Activated CD4-positive, alpha-beta T cell treated with anti-CD3 and anti-CD28 coated beads, Interleukin-2, amount 50 U/mL, for 48 hours (primary cell): ENCODE measurements at regions not wholly inside any gene's neighbourhood (a gene's known extent, or its start where the extent isn't known, plus 50 kb on each side); places are given as distances from the start of the nearest gene placed in this dataset.

Experiments used
- DNase-seq, 2 experiments: peaks; one replicate each; pipeline ENCODE4 v3.0.0-alpha.2; 2020

DNA sequence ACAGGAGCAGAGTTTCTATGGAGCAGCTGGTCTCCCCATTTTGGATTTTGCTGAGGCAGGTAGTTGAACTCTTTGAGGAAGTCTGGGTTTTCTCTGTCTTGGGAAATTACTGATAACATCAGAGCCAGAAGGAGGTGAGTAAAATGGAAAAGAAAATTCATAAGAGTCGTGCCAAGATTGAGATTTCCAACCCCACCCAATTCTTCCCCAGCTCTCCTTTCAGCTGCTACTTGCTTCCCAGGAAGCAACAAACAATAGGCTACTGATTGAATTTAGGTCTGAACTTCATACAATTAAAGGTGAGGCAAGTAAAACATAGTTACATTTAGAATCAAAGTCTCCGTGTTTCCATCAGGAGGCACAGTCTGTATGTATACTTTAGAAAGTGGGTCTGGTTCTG, 54.6 kb upstream of the EOLA2 start:
- no peak for DNase-seq

DNA sequence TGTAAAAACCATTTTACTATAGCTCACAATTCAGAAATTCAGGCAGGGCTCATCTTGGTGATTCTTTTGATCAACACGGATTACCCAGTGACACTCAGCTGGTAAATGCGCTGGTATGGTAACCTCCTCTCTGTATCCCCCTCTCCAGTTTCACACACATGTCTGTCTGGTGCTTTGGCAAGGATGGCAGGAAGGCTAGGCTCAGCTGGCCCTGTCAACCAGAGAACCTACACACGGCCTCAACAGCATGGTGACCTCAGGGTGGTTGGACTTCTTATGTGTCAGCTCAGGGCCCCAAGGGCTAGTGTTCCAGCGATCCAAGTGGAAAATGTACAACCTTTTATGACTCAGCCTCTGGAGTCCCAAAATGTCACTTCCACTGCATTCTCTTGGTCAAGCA, 55.7 kb upstream of the EOLA2 start:
- DNase-seq: no peak

DNA sequence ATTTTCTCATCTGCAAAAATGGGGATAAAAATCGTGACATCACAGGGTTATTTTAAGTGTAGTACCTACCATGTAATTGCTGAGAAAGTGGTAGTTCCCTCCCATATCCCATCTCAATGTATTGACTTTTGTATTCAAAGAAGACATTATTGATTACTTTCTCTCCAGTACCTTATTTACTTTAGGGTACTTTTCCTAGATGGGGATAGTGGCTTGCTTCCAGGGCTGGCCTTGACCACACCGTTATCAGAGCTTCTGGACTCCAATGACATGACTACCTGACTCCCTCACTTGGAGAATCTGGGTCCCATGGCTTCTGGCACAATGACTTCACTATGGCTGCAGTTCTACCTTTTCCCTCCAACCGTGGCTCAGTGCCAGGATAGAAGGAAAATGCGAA, 58.2 kb upstream of the EOLA2 start:
- no peak for DNase-seq

DNA sequence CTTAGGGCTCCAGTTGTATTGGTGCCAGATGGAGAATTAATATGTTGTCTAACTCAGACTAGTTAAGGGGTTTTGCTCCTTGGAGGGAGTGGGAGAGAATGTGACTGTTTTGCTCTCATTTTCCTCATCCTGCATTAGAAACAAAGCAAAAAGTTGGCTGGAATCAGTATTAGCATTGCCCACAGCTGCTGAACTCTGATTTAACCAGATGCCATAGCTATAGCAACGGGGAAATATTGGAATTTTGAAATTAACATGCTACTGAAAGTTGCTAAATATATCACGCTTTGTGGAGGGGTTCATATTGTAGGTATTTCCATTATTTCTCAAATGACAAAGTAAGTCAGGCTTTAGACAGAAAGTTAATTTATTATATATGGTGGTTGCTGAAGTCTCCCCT, 66.7 kb upstream of the EOLA2 start:
- no peak for DNase-seq

DNA sequence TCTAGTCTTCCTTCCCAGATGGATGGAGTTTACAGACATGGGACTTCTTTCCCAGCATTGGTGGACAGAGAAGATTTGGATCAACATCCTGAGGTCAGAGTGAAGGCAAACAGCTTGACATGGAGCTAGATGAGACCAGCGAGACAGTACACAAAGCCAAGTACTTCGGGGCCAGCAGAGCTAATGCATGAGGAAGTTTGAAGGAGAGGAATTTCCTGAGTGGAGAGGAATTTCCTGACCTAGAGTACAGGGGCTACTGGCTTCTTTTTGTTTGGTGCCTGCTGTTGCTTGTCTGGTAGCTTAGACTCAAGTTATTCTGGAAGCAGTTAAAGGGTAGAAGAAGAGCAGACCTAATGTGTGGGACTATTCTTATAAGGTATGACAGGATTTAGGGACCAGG, 69.1 kb upstream of the EOLA2 start:
- no peak for DNase-seq

DNA sequence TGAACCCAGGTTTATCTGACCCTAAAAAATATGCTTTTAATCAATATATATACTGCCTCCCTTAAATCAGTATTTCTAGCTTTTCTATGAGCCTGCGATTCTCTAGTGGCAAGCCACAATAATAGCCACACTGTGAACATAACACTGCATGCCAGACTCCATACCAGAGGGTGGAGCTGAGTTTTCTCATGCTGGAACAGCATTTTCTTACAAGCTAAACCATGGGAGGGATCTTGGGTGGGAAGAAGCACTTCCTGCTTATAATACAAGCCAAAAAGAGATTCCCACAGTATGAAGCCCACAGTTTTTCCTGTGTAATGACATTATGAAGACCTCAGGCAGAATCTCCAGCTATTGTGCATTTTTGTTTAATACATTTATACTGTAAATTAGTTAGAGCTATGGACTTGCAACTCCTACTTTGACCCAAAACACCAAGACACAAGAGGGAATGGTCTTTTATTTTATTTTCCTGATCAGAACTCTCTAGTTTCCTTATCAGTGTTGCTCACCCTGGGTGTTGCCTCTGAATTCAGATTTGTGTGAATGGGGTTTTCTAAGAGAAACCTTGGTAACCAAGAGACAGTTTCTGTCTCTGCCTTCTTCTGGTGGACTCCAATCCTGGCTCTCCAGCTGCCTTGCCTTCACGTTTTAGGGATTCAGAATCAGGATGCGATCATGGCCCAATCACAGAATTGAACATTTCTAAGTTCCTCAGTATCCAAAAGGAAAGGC, 74.5 kb upstream of the EOLA2 start:
- no peak for DNase-seq

DNA sequence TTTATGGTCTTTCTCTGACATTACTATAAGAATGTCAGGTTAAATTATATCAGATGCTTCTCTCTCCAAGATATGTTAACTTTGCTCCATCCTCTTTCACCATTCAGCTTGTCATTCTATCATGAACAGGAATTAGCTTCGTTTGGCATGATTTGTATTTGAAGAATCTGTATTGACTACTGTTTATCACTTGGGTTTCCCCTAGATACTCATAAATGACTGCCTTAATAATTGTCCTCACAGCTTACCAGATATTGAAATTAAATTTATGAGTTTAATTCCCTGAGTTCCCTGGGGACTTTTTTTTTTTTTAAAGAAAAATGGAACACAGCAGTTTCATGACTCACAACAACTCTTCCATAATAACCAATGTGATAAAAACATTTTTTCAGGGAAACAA, 76.2 kb upstream of the EOLA2 start:
- DNase-seq: no peak

DNA sequence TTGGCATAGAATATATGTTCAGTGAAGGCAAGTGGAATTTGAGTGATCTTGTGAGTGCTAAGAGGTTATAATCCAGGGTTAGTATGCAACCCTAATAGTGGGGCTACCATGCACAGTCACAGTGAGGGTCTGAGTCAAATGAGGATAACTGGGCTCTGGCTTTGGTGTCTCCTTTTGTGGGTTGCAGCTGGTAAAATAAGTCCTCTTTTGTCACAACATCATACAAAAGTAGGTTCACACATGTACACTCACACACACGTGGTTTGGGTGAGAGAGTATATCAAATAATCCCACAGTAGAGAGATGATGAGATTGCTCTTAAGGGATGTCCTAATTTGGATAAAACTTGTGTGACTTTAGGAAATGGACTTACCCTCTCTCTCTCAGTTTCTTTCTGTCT, 79.6 kb upstream of the EOLA2 start:
- DNase-seq: no peak

DNA sequence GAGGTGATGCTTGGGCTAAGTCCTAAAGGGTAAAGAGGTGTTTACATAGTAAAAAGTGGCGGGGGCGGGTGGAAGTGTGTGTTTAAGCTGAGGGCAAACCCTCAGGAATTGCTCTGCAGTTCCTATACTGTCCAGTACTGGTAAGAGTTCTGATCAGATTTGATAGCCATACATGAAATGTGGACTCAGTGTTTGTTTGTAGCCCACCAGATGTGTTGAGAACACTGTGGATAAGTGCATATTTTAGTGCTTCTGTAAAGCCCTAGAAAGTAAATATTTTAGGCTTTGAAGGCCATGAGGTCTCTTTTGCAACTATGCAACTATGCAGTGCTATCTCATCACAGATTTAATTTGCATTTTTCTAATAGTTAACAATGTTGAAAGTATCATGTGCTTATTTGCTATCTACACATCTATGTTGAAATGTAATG, 80.7 kb upstream of the EOLA2 start:
- DNase-seq: no peak

DNA sequence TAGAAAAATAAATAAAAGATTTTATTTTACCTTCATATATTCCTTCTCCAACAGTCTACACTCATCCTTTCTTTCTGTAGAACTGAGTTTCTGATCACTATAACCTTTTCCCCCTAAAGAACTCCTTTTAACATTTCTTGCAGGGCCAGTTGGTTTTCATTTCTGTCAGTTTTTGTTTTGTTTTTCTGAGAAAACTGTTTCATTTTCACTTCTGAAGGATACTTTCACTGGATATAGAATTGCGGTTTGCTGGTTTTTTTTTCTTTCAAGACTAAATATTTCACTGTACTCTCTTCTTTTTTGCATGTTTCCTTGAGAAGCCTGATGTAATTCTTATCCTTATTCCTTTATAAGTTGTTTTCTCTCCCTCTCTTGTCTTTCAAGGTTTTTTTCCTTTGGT, 90.4 kb upstream of the EOLA2 start:
- no peak for DNase-seq

DNA sequence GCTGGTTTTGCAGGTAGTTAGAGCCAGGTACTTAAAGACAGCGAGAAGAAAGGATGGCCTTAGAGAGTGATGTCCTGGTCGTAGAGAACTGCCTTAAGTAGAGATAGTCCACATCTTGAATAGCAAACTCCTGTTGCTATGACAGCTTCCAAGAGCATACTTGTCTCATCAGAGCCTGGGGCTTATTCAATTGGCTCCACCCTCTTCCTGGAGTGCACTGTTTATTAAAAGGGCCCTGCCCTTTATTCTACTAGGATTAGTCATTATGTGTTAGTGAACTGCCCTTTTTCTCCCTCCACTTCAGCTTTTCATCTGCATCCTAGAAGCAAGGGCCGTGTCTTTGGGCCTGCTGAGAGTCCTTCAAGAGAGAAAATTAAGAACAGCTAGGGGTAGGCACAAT, 94.5 kb upstream of the EOLA2 start:
- DNase-seq: no peak

DNA sequence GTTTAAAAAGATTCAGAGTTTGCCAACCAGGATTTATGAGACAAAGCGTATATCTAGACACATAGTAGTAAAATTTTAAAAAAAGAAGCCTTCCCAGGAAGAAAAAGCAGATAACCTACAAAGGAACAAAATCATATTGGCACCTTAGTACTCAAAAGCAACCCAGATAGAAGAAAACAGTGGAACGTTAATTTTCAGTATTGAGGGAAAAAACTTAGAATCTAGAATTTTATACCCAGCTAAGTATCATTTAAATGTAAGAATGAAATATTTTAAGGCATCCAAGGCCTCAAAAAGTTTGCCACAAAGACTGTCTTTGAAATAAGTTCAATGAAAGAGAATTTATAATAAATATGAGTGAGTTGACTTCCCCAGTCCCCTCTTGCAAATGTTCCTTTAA, 96.5 kb upstream of the EOLA2 start:
- no peak for DNase-seq

DNA sequence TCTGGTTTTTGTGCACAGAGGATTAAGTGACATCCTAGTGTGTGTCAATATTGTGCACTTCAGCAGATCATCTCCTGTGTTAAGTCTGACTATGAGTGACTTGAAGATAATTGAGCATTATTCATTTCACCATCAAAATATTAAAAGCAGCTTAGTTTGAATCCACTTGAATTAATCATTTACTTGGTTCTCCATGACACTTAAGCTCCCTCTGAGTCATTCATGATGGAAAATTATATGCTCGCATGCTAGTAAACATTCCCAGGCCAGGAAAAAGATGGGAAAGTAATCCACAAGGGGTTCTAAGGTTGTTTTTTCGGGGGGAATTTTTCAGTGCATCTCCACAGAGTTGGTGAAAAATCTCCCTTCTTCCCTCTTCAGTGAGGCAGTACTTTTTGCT, 97.2 kb upstream of the EOLA2 start:
- DNase-seq: no peak

DNA sequence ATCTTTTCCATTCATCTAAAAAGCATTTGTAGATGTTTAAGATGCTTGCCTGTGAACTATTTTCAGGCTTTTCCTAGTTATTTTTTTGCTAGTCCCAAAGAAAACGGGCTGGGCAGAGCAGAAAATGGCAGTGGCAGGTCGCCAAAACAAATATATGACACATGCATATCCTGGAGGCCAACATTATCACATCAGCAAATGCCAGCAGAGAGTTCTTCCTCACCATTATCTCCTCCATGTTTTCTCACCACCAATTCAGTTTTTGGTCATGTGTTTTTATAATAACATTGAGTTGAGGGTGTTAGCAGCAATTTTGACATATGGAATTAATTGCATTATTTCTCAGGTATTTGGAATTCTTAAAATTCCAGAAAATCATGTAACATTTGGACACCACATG, 97.9 kb upstream of the EOLA2 start:
- no peak for DNase-seq

DNA sequence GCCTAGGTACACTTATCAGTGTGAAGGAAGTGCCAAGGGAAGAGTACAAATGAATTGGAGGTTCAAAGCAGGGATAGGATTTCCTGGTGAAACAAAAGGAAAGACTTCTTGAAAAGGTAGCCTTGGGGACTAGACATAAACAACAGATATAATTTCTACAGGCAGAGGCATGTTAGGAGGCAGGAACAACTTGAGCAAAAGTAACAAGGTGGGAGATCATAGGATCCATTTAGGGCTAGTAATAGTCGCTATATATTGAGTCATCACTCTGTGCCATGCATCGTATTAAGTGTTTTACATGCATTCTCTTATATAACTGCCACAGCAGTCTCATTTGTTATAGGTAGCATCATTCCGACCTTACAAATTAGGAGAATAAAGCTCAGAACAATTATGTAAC, 98.3 kb upstream of the EOLA2 start:
- no peak for DNase-seq

DNA sequence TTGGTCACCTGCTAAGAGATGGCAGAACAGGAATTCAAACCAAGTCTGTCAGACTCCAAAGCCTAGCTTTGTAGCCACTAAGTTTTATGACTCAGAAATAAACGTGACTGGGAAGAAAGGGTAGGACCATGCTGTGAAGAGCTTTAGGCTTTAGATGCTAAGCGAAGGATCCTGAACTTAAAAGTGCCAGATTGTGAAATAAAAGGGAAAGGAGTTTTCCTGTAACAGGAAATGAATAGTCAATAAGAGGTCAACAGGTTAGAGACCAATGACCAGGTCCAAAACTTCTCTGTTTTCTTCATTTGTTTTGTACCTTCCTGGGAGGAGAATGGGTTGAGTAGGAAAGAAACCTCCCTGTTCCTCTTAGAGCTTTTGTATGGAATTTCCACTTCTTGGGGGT, 98.8 kb upstream of the EOLA2 start:
- no peak for DNase-seq

DNA sequence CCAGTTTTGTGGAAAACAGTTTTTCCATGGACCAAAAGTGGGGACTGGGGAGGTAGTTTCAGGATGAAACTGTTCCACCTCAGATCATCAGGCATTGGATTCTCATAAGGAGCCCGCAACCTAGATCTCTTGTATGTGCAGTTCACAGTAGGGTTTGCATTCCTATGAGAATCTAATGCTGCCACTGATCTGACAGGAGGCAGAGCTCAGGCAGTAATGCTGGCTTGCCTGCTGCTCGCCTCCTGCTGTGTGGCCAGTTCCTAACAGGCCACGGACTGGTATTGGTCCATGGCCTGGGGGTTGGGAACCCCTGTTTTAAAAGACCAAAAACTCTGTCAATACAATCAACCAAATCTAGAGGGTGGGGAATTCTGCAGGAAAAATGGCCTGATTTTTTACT, 100.0 kb upstream of the EOLA2 start:
- no peak for DNase-seq

DNA sequence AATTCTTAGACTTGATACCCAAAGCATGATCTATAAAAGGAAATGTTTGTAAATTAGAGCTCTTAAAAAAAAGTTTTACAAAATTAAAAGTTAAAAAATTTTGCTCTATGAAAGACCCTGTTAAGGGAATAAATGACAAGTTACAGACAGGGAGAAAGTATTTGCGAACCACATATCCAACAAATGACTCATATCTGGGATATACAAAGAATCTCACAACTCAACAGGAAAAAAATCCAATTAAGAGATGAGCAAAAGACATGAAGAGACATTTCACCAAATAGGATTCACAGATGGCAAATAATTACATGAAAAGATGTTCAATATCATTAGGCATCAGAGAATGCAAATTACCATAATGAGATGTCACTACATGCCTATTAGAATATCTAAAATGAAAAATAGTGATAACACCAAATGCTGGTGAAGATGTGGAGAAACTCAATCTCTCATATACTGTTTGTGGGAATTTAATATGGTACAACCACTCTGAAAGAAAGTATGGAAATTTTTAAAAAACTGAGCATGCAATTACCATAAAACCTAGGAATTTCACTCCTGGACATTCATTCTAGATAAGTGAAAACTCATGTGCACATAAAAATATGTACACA, 100.8 kb upstream of the EOLA2 start:
- DNase-seq: no peak

DNA sequence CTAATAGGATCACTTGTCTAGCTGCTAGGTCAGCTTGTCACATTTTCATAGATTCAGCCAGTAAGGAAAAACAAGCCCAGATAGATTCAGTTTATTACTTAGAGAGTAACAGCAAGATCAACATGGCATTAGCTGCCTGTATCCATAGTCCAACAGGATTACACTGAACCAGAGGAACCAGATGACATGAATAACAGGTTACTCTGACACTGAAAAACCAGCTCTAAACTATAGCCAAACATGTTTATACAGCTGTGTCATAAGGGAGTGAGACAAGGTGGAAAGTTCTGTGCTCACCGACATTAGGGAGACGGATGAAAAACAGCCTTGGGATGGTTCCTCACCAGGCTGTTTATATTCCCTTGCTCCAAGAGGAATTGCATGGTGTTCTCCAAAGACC, 102.9 kb upstream of the EOLA2 start:
- DNase-seq: no peak

DNA sequence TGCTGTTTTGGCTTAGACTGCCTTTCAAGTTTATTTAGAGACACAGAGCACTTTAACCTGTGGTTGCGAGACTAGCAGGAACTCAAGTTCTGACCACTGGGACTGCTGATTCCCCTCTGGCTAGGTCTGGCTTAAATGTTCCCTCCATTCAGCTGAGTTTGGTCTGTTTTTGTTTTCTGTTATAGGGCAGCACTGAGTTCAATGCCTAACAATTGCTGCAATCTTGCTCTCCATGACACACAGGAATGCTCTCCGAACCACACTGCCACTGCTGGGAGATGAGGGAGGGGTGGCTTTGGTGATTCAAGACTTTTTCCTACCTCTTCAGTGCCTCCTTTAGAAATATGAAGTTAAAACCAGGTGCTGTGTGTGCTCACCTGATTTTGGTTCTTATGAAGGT, 106.3 kb upstream of the EOLA2 start:
- no peak for DNase-seq

DNA sequence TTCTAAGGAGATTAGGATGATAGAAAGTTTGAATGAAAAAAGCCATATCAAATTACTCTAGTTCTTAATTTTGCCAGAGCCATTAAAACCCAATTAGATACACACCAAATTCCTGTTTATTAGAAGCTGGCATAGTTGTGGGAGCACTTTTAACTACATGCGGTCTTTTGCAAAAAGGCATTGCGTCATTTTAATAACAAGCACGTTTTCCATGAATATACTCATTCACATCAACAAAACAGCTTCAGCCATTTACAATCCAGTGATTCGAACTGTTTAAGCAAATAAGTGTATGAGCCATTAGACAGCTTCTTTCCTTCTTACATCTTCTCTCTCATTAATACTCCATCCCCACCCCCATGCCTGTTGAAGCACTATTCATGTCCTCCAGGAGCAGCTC, 109.5 kb upstream of the EOLA2 start:
- DNase-seq: no peak

DNA sequence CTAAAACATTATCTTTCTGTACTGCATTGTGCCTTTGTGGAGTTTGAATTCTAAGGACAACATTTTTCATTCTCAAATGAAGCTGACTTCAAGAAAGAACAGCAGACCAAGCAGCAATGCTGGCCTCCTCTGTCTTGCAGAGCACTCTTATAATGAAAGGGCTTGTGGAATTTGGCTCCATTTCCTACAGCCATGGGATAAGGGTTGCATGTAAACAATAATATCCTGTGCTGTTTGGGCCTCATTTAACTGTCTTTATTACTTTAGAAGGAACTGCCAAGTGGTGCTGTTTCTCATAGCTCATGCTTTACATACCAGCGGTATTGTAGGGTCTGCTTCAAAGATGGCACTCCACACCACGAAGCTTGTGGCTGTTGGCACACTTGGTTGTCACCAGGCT, 111.4 kb upstream of the EOLA2 start:
- no peak for DNase-seq

DNA sequence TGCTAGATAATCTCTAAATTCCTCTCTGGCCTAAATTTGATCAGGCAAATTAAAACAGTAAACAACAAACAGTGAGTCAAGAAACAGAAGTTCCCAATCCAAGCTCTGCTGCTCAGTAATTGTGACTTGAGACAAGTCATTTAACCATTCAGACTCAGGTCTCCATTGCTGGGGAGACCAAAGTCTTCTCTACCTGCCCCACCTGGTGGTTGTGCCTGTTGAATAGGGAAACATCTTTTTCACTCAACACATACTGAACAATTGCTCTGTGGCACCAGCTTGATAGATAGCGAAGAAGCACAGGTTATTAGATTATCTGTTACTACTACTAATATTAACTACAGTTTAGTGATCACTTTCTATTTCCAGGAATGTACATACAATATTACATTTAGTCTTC, 112.1 kb upstream of the EOLA2 start:
- DNase-seq: no peak

DNA sequence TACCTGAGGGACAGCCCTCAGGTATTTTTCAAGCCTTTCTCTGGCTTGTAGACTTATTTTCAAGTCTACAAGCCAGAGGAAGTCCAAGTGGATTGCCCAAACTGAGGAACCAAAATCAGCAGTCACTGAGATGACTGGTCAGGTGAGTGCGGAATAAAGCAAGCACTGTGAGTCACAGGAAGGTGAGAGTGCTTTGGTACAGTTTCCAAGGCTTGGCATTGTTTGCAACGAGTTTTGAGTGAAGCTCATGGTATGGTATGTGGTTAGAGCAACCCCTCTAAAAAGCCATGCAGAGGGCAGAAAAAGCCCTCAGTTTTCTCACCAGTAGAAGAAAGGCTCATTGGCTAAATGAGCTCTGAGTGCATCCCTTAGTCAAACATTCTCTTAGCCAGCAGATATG, 112.8 kb upstream of the EOLA2 start:
- no peak for DNase-seq

DNA sequence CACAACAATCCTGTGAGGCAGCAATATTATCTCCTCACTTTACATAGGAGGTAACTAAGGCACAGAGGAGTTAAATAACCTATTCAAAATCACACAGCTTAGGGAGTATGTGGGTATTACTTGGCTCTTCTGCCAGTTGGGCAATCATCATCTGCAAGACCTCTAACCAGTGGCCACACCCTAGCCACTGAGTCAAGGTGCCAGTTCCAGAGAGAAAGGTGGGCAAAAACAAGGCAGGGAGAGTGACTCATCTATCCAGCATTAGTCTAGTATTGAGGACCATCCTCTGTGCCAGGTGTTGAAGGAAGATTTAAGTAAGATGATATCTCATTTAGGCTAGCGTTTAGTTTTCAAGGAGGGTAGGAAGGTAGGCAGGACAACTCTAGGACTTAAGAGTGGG, 113.9 kb upstream of the EOLA2 start:
- DNase-seq: no peak
